ENCODE measurements at regions not wholly inside any gene's neighbourhood (a gene's known extent, or its start where the extent isn't known, plus 50 kb on each side); places are given as distances from the start of the nearest gene placed in this dataset.

DNA sequence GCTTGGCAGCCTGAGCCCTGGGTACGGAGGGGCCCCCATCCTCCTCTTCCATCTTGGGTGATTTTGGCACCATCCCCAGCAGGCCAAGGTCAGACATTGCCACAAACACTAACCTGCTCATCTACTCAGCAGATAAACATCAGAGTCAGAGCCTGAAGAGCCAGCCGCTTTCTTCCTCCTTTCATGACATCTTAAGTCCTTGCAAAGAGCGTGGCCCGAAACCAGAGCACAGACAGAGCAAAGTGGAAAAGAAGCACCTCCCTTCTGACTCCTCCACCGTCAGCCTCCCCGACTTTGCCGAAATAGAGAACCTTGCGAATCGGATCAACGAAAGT is 60.4 kb upstream of the RPH3AL start:
- no peak for TF ChIP-seq EP300 (IDR thresholded peaks at IDR 0.05; ENCODE audit: borderline replicate concordance in 1 of 2, low read depth in 2 of 2, low read length in 2 of 2)
- TF ChIP-seq, protein P1, sequence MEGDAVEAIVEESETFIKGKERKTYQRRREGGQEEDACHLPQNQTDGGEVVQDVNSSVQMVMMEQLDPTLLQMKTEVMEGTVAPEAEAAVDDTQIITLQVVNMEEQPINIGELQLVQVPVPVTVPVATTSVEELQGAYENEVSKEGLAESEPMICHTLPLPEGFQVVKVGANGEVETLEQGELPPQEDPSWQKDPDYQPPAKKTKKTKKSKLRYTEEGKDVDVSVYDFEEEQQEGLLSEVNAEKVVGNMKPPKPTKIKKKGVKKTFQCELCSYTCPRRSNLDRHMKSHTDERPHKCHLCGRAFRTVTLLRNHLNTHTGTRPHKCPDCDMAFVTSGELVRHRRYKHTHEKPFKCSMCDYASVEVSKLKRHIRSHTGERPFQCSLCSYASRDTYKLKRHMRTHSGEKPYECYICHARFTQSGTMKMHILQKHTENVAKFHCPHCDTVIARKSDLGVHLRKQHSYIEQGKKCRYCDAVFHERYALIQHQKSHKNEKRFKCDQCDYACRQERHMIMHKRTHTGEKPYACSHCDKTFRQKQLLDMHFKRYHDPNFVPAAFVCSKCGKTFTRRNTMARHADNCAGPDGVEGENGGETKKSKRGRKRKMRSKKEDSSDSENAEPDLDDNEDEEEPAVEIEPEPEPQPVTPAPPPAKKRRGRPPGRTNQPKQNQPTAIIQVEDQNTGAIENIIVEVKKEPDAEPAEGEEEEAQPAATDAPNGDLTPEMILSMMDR (IDR thresholded peaks at IDR 0.05; ENCODE audit: control extremely low read depth in 1 of 3, insufficient read depth in 1 of 3, low read depth in 1 of 3, low read length in 3 of 3), result no peak
- no peak for TF ChIP-seq PHF8 (conservative IDR thresholded peaks at IDR 0.05; ENCODE audit: low read depth, low read length)
- TF ChIP-seq, protein P2, sequence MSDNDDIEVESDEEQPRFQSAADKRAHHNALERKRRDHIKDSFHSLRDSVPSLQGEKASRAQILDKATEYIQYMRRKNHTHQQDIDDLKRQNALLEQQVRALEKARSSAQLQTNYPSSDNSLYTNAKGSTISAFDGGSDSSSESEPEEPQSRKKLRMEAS (IDR thresholded peaks at IDR 0.05), result no peak
- TF ChIP-seq RAD21 (IDR thresholded peaks at IDR 0.05 in 1 of 2, conservative IDR thresholded peaks at IDR 0.05 in 1 of 2; ENCODE audit: low read depth in 2 of 2, low read length in 2 of 2), result no peak
- no peak for TF ChIP-seq CREB1 (IDR thresholded peaks at IDR 0.05)
- no peak for TF ChIP-seq CBX5 (IDR thresholded peaks at IDR 0.05; ENCODE audit: low read depth, low read length)
- no peak for TF ChIP-seq GABPA (IDR thresholded peaks at IDR 0.05; ENCODE audit: borderline replicate concordance, insufficient read depth, low read length)
- TF ChIP-seq SRF (IDR thresholded peaks at IDR 0.05; ENCODE audit: low read depth, low read length), result no peak
- no peak for TF ChIP-seq YY1 (IDR thresholded peaks at IDR 0.05; ENCODE audit: low read depth, low read length)
- no peak for TF ChIP-seq KDM1A (IDR thresholded peaks at IDR 0.05; ENCODE audit: borderline replicate concordance, low read length)
- TF ChIP-seq POLR2AphosphoS5 (IDR thresholded peaks at IDR 0.05; ENCODE audit: low read depth, low read length), result no peak
- TF ChIP-seq HDAC2 (IDR thresholded peaks at IDR 0.05; ENCODE audit: borderline replicate concordance in 1 of 2, low read depth in 2 of 2, low read length in 2 of 2), result no peak

Measured in H1 (cell line).